ENCODE measurements at regions not wholly inside any gene's neighbourhood (a gene's known extent, or its start where the extent isn't known, plus 50 kb on each side); places are given as distances from the start of the nearest gene placed in this dataset.

GRCh38 chr1:213448776-213449175 lies 397.7 kb downstream of the RPS6KC1 start:
- no peak overlapping the region for H3K27ac Mint-ChIP-seq
- H3K4me1 Mint-ChIP-seq: peaks cover 17% of the 10 kb centered on the region
- ATAC-seq: no peak
- ChIA-PET CTCF (no interaction called here), POLR2A (no interaction called here)
- no peaks in the 10 kb centered on the region for H3K9me3 Mint-ChIP-seq
- H3K27me3 Mint-ChIP-seq (ENCODE audit: low read depth): no peaks in the 10 kb centered on the region
- H3K4me3 Mint-ChIP-seq: no peak overlapping the region
- DNase-seq (ENCODE audit: low spot score): no peak
- no peak for TF ChIP-seq USF2 (CRISPR knock-in tag; IDR thresholded peaks at IDR 0.05)
- no peak for TF ChIP-seq FOXJ3 (CRISPR knock-in tag; IDR thresholded peaks at IDR 0.05; ENCODE audit: borderline replicate concordance)
- TF ChIP-seq ZSCAN18 (CRISPR knock-in tag; IDR thresholded peaks at IDR 0.05): no peak
- no peak for TF ChIP-seq USF1 (CRISPR knock-in tag; IDR thresholded peaks at IDR 0.05)
- no peak for TF ChIP-seq ZBTB43 (CRISPR knock-in tag; IDR thresholded peaks at IDR 0.05)
- no peak for TF ChIP-seq CBFB (CRISPR knock-in tag; IDR thresholded peaks at IDR 0.05; ENCODE audit: low read depth)
- TF ChIP-seq TEAD1 (CRISPR knock-in tag; IDR thresholded peaks at IDR 0.05): no peak
- TF ChIP-seq ZNF532 (CRISPR knock-in tag; IDR thresholded peaks at IDR 0.05; ENCODE audit: borderline replicate concordance): no peak
- TF ChIP-seq ATF2 (CRISPR knock-in tag; IDR thresholded peaks at IDR 0.05; ENCODE audit: borderline replicate concordance, low read depth): no peak
- no peak for TF ChIP-seq MXD4 (CRISPR knock-in tag; IDR thresholded peaks at IDR 0.05; ENCODE audit: borderline replicate concordance)
- no peak for TF ChIP-seq TEAD4 (CRISPR knock-in tag; IDR thresholded peaks at IDR 0.05)
- no peak for TF ChIP-seq PRDM15 (CRISPR knock-in tag; IDR thresholded peaks at IDR 0.05)
- TF ChIP-seq FOXP1 (CRISPR knock-in tag; IDR thresholded peaks at IDR 0.05; ENCODE audit: borderline replicate concordance): no peak
- TF ChIP-seq ZBTB21 (CRISPR knock-in tag; IDR thresholded peaks at IDR 0.05; ENCODE audit: borderline replicate concordance): no peak
- TF ChIP-seq SMAD4 (CRISPR knock-in tag; IDR thresholded peaks at IDR 0.05): no peak
- no peak for TF ChIP-seq ZNF219 (CRISPR knock-in tag; IDR thresholded peaks at IDR 0.05; ENCODE audit: borderline replicate concordance)
- TF ChIP-seq ARID4B (CRISPR knock-in tag; IDR thresholded peaks at IDR 0.05; ENCODE audit: borderline replicate concordance): no peak
- TF ChIP-seq RELA (CRISPR knock-in tag; IDR thresholded peaks at IDR 0.05; ENCODE audit: borderline replicate concordance): no peak
- no peak for TF ChIP-seq HMGA2 (CRISPR knock-in tag; IDR thresholded peaks at IDR 0.05)
- H3K36me3 Mint-ChIP-seq: no peaks in the 10 kb centered on the region
